ENCODE measurements at regions not wholly inside any gene's neighbourhood (a gene's known extent, or its start where the extent isn't known, plus 50 kb on each side); places are given as distances from the start of the nearest gene placed in this dataset.
"Not testable (repeated sequence)": the region's sequence is repeated elsewhere in the genome, so short reads cannot be mapped to it uniquely, and the experiment has no call there.

DNA sequence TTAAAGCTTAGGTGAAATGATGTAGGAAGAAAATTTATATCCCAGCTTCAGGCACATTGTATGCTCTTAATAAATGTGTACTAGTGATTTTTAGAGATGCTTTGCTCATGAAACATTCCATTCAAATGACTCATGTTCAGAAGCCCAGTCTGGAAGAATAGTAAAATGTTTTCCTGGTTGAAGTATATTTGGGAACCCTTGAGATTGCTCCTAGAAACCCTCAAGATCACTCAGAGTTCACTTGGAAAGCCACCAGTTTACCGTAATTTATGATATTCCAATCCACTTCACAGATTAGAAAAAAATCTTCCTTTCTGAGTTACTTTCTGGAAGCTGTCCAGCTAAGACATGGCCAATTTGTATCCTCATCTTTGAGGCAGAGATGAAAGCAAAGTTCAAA, 186.4 kb downstream of the SYT10 start:
- POLR2A ChIA-PET: no interaction called here
- no peak overlapping the region for H3K27ac Mint-ChIP-seq
- H3K36me3 Mint-ChIP-seq (ENCODE audit: low read depth): no peaks in the 10 kb centered on the region
- DNase-seq: no peak
- no peaks in the 10 kb centered on the region for H3K27me3 Mint-ChIP-seq
- H3K4me1 Mint-ChIP-seq: no peaks in the 10 kb centered on the region
- peaks cover 5% of the 10 kb centered on the region for H3K9me3 Mint-ChIP-seq
- H3K4me3 Mint-ChIP-seq: no peak overlapping the region
- CTCF ChIA-PET: interaction anchor here (0.6 kb wide), 1 partner anchor 122 kb away, joined by 3 read pairs; no protein-coding TSS in a partner anchor

DNA sequence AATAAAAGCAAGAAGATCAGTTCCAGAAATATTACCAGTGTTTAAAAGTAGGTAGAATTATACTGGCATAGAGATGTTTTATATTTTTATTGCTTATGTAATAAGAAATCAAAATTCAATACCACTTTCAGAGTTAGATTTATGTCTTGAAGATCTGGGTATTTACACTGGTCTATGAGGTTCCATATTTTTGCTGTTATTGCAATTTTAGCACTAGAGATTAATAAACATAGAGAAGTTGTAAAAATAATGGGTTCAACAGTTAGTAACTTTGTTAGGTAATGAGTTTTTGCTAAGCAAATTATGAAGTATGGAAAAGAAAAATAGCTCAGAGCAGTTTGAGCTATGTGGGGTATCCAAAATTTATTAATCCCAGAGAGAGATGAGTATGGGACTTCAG, 188.1 kb downstream of the SYT10 start:
- H3K27me3 Mint-ChIP-seq: no peaks in the 10 kb centered on the region
- H3K27ac Mint-ChIP-seq: no peak overlapping the region
- H3K4me3 Mint-ChIP-seq: no peak overlapping the region
- no peak for DNase-seq
- CTCF ChIA-PET: interaction anchor here (0.6 kb wide), 1 partner anchor 224 kb away, joined by 4 read pairs; no protein-coding TSS in a partner anchor
- no peaks in the 10 kb centered on the region for H3K4me1 Mint-ChIP-seq
- no peaks in the 10 kb centered on the region for H3K36me3 Mint-ChIP-seq (ENCODE audit: low read depth)
- peaks cover 3% of the 10 kb centered on the region for H3K9me3 Mint-ChIP-seq
- POLR2A ChIA-PET: no interaction called here

GRCh38 chr12:33248364-33248763, 191.3 kb downstream of the SYT10 start:
- Mint-ChIP-seq H3K9me3 (peaks cover 7% of the 10 kb centered on the region), H3K36me3 (ENCODE audit: low read depth) (no peaks in the 10 kb centered on the region), H3K27ac (no peak overlapping the region), H3K4me3 (no peak overlapping the region), H3K4me1 (no peaks in the 10 kb centered on the region), H3K27me3 (no peaks in the 10 kb centered on the region)
- DNase-seq: no peak
- POLR2A ChIA-PET: no interaction called here
- CTCF ChIA-PET: no interaction called here

DNA sequence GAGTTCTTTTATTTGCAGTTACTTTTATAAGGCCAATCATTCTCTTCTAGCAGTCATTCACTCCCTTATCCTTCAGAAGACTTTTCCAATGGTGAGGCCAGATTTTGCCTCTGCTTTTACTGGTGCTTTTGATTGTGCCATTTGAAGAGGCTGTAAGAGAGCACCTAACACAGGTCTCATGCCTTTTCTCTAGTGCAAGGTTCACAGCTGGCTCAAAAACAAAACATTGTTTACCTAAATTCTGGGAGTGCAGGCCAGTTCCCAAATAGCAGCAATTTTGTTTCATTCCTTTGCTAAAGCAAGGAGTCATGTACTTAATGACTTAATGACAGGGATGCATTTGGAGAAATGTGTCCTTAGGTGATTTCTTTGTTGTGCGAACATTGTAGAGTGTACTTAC, 192.0 kb downstream of the SYT10 start:
- H3K4me1 Mint-ChIP-seq: no peaks in the 10 kb centered on the region
- H3K36me3 Mint-ChIP-seq (ENCODE audit: low read depth): no peaks in the 10 kb centered on the region
- peaks cover 7% of the 10 kb centered on the region for H3K9me3 Mint-ChIP-seq
- no peak overlapping the region for H3K27ac Mint-ChIP-seq
- ChIA-PET POLR2A (no interaction called here), CTCF (no interaction called here)
- DNase-seq: no peak
- H3K4me3 Mint-ChIP-seq: no peak overlapping the region
- no peaks in the 10 kb centered on the region for H3K27me3 Mint-ChIP-seq

GRCh38 chr12:33245434-33245833, 194.2 kb downstream of the SYT10 start:
- Mint-ChIP-seq H3K27ac (no peak overlapping the region), H3K9me3 (peaks cover 11% of the 10 kb centered on the region), H3K36me3 (ENCODE audit: low read depth) (no peaks in the 10 kb centered on the region), H3K4me3 (no peak overlapping the region), H3K4me1 (no peaks in the 10 kb centered on the region), H3K27me3 (no peaks in the 10 kb centered on the region)
- no peak for DNase-seq
- POLR2A ChIA-PET: no interaction called here
- CTCF ChIA-PET: no interaction called here

DNA sequence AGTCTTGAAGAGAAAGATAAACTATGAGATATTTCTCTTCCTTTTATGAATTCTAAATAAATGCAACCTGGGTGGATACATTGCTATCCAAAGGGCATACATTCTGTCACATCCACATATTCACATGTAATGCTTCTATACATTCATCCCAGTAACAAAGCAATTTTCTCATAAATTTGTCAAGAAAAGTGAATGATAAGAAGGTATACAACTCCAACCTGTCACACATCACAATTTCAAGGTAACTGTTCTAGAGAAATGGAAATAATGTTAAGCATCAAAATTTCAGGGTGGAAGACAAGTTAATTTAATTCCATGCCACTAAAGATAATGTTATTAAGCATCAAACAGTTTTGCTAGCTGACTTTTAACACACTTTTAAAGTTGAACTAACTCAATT, 212.9 kb downstream of the SYT10 start:
- ChIA-PET CTCF (no interaction called here), POLR2A (no interaction called here)
- Mint-ChIP-seq H3K27me3 (no peaks in the 10 kb centered on the region), H3K9me3 (peaks cover 4% of the 10 kb centered on the region), H3K4me1 (no peaks in the 10 kb centered on the region), H3K36me3 (ENCODE audit: low read depth) (no peaks in the 10 kb centered on the region), H3K27ac (no peak overlapping the region), H3K4me3 (no peak overlapping the region)
- no peak for DNase-seq

DNA sequence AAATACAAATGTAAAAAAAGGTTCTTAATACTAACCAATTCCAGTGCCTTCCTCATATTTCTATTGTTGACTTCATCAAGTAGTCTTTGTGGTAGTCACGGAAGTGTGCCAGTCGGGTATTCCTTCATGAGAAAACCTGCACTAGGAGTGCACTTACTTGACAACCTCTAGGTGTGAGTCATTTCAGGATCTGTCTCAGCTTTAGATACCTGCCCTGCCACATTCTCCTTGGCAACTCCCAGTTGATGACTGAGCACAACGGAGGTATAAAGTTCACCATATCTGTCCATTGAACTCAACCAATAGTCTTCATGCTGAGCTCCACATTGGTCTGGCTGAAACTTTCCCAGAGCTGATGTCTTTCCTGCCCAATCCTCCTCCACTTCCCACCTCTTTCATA, 215.7 kb downstream of the SYT10 start:
- Mint-ChIP-seq H3K27me3 (no peaks in the 10 kb centered on the region), H3K27ac (no peak overlapping the region), H3K4me1 (no peaks in the 10 kb centered on the region), H3K4me3 (no peak overlapping the region), H3K36me3 (ENCODE audit: low read depth) (no peaks in the 10 kb centered on the region), H3K9me3 (peaks cover 11% of the 10 kb centered on the region)
- DNase-seq: no peak
- ChIA-PET POLR2A (no interaction called here), CTCF (interaction anchor here (1.5 kb wide), 1 partner anchor 13 kb away, joined by 4 read pairs; no protein-coding TSS in a partner anchor)

DNA sequence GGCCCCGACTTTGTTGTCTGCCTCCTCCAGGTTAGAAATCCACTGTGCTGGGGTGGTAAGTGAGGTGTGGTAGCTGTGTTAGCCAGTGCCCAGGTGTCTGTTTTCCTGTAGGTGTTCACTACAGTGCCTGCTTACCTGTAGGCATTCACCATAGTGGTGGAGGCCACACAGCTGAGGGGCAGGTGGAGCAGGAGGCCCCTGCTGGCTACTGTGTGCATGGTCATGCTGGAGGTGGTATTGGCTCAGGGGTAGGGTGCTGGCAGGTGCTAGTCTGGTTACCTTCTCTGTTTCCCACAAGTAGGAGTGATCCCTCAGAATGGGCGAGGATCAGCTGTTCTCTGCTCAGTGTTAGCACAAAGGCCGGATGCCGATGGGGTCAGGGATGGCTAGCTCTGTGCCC, 217.3 kb downstream of the SYT10 start:
- peaks cover 13% of the 10 kb centered on the region for H3K9me3 Mint-ChIP-seq
- no peaks in the 10 kb centered on the region for H3K27me3 Mint-ChIP-seq
- H3K36me3 Mint-ChIP-seq (ENCODE audit: low read depth): no peaks in the 10 kb centered on the region
- no peak overlapping the region for H3K4me3 Mint-ChIP-seq
- no peak for DNase-seq
- H3K4me1 Mint-ChIP-seq: no peaks in the 10 kb centered on the region
- ChIA-PET POLR2A (no interaction called here), CTCF (no interaction called here)
- H3K27ac Mint-ChIP-seq: no peak overlapping the region

- DNase-seq: no peak
- Mint-ChIP-seq H3K27ac (no peak overlapping the region), H3K27me3 (no peaks in the 10 kb centered on the region), H3K4me1 (no peaks in the 10 kb centered on the region), H3K36me3 (ENCODE audit: low read depth) (no peaks in the 10 kb centered on the region), H3K4me3 (no peak overlapping the region), H3K9me3 (peaks cover 3% of the 10 kb centered on the region)
- ChIA-PET CTCF (no interaction called here), POLR2A (no interaction called here)
These were observed 233.6 kb downstream of the SYT10 start for GRCh38 chr12:33205981-33206380.

GRCh38 chr12:33194389-33194788, 245.2 kb downstream of the SYT10 start:
- not testable (repeated sequence) for H3K4me3 Mint-ChIP-seq

DNA sequence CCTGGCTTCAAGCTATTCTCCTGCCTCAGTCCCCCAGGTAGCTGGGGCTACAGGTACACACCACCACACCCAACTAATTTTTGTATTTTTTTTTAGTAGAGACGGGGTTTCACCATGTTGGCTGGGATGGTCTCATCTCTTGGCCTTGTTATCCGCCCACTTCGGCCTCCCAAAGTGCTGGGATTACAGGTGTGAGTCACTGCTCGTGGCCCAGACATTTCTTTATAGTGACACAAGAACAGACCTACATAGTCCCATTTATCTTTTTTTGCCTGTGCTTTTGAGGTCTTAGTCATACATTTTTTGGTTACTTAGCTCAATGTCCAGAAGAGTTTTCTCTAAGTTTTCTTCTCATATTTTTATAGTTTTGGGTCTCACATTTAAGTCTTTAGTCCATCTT, 247.4 kb downstream of the SYT10 start:
- Mint-ChIP-seq H3K9me3 (peaks cover 16% of the 10 kb centered on the region), H3K4me1 (no peaks in the 10 kb centered on the region), H3K27me3 (no peaks in the 10 kb centered on the region), H3K4me3 (no peak overlapping the region), H3K27ac (no peak overlapping the region), H3K36me3 (ENCODE audit: low read depth) (no peaks in the 10 kb centered on the region)
- ChIA-PET POLR2A (no interaction called here), CTCF (no interaction called here)
- no peak for DNase-seq

More at GRCh38 chr12:33194389-33194788, 245.2 kb downstream of the SYT10 start:
- H3K36me3 Mint-ChIP-seq (ENCODE audit: low read depth); H3K27me3 Mint-ChIP-seq; POLR2A ChIA-PET; H3K27ac Mint-ChIP-seq; H3K4me1 Mint-ChIP-seq; CTCF ChIA-PET; DNase-seq: not testable (repeated sequence)
- H3K9me3 Mint-ChIP-seq: peaks cover 19% of the 10 kb centered on the region

- no peaks in the 10 kb centered on the region for H3K4me1 Mint-ChIP-seq
- H3K27me3 Mint-ChIP-seq: no peaks in the 10 kb centered on the region
- H3K9me3 Mint-ChIP-seq: peaks cover 8% of the 10 kb centered on the region
- DNase-seq: no peak
- H3K27ac Mint-ChIP-seq: no peak overlapping the region
- H3K36me3 Mint-ChIP-seq (ENCODE audit: low read depth): no peaks in the 10 kb centered on the region
- ChIA-PET POLR2A (no interaction called here), CTCF (interaction anchor here (0.9 kb wide), 1 partner anchor 15 kb away, joined by 3 read pairs; no protein-coding TSS in a partner anchor)
- H3K4me3 Mint-ChIP-seq: no peak overlapping the region
These were observed 252.2 kb downstream of the SYT10 start for GRCh38 chr12:33187409-33187808.

DNA sequence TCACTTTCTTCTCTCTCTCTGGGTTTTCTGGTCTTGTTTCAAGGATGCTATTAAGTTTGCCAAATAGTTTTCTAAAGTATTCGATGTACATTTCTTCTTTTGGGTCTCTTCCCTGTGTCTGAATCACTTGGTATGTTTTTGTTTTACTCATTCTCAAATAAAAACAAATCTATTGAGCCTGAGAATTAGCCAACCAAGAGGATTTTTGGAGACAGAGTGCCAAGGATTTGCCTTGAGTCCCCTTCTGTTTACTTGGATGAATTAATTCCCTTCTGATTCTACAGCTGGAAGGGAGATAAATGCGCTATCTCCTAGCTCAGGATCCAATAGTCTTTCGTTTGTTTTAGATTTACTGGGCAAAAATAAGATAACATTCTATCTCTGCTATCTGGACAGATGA, 255.5 kb downstream of the SYT10 start:
- Mint-ChIP-seq H3K27ac (no peak overlapping the region), H3K36me3 (ENCODE audit: low read depth) (no peaks in the 10 kb centered on the region), H3K4me3 (no peak overlapping the region), H3K4me1 (no peaks in the 10 kb centered on the region), H3K27me3 (no peaks in the 10 kb centered on the region), H3K9me3 (peaks cover 13% of the 10 kb centered on the region)
- no peak for DNase-seq
- ChIA-PET CTCF (no interaction called here), POLR2A (no interaction called here)

GRCh38 chr12:33182485-33182884, 257.1 kb downstream of the SYT10 start:
- CTCF ChIA-PET: no interaction called here
- Mint-ChIP-seq H3K4me3 (no peak overlapping the region), H3K36me3 (ENCODE audit: low read depth) (no peaks in the 10 kb centered on the region), H3K4me1 (no peaks in the 10 kb centered on the region), H3K27me3 (no peaks in the 10 kb centered on the region), H3K9me3 (peaks cover 20% of the 10 kb centered on the region), H3K27ac (no peak overlapping the region)
- POLR2A ChIA-PET: no interaction called here
- no peak for DNase-seq

DNA sequence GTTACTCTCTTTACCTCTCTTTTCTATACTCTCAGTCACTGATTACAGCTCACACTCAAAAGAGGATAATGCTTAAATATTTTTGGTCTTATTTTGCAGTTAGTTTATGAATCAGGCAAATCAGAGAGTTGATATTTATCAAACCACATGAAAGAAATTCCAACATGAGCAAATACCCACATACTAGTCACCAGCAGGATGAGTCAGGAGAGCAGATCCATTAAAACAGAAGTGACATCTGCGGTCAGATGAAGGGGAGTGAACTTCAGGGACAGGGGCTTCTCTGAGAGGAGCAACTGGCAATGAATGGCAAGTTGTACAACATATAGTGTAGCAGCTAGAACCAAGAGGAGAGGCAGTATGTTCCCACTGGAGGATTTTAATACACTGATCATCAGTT, 258.7 kb downstream of the SYT10 start:
- ChIA-PET POLR2A (no interaction called here), CTCF (no interaction called here)
- Mint-ChIP-seq H3K4me1 (no peaks in the 10 kb centered on the region), H3K9me3 (peaks cover 19% of the 10 kb centered on the region), H3K36me3 (ENCODE audit: low read depth) (no peaks in the 10 kb centered on the region), H3K27ac (no peak overlapping the region), H3K27me3 (no peaks in the 10 kb centered on the region), H3K4me3 (no peak overlapping the region)
- no peak for DNase-seq

All from activated CD4-positive, alpha-beta T cell treated with anti-CD3 and anti-CD28 coated beads, Interleukin-2, amount 10 ng/mL, durations not matched to agents 7 days and 5 days (primary cell).